ENCODE measurements at regions not wholly inside any gene's neighbourhood (a gene's known extent, or its start where the extent isn't known, plus 50 kb on each side); places are given as distances from the start of the nearest gene placed in this dataset.

DNA sequence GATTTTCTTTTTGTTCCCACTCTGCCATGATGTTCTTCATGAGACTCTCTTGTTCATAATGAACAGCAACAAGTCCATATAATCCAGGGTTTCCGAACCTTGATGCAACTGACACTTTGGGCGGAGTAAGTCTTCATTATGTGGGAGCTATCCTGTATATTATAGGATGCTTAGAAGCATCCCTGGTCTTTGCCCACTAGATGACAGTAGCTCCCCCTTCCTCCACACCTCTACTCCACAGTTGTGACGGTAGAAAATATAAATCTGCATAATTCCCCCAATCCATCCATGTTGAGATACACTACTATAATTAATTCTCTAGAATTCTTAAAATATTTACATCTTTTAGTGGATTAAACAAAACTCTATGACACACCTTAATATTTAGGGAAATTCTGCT lies 482.2 kb upstream of the CELF4 start:
- DNase-seq: no peak

GRCh38 chr18:38046651-38047050 lies 481.1 kb upstream of the CELF4 start:
- DNase-seq: no peak

DNA sequence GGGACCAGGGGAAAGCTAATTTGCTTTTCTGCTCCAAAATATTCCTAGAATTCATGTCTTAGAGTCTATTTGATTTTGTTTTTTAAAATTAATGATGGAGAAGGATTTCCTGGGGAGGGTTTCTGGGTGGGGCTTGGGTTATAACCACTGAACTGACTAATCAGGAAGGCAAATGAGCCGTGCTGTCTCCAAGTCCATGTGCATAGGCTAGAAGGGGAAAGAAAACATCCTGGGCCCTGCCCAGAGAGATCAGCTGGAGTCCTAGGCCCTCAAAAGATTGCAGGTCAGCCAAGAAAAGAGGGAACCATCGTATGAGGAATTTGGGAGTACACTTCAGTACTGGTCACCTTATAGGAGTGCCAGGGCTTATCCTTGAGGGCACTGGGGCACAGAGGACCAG lies 480.2 kb upstream of the CELF4 start:
- no peak for DNase-seq

DNA sequence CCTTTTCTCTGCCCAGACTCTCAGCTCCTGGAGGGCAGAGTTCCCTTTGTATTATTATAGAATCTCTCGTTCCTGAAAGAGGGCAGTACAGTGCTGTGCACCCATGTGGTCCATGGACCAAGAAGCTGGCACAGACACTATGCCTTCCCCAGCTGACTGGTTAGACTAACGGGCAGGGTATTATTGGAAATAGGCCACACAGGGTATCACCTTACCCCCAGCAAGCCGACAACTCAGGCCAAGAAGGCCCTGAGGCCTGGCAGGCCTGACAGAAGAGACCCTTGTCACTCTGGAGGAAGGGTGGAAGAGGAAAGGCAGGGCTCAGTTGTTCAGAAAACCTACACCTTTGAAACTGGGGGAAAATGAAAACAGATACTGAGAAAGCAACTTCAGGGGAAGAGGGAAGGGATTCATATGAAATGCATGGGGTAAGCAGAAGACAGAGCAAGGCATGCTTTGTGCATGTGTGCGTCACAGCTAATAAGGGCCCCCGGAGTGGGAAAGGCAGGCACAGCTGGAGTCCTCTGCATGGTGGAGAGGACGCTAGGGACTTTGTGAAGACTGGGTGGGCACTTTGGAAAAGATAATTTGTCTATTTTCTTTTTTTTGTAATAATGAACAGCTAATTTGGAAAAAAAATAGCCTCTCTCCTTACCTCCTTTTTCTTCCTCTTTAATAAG lies 476.8 kb upstream of the CELF4 start:
- no peak for DNase-seq

GRCh38 chr18:38038242-38038641 lies 472.6 kb upstream of the CELF4 start:
- no peak for DNase-seq

DNA sequence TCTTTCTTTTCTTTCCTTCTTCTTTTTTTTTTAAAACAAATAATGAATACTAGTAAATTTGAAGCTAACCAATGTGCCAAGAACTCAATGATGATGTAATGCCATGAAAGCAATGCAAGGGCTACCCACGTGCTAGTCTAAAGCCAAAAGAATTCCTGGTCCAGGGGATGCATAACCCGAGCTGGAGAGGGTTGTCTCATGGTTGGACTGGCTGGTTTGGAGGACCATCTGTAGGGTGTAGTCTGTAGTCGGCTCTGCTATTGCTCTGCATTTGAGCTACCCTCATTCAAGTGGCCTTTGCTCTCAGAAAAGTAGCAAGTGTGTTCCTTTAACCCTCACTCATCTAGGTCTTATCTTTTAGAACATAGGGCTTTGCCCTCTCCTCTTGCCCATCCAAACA lies 469.6 kb upstream of the CELF4 start:
- no peak for DNase-seq

DNA sequence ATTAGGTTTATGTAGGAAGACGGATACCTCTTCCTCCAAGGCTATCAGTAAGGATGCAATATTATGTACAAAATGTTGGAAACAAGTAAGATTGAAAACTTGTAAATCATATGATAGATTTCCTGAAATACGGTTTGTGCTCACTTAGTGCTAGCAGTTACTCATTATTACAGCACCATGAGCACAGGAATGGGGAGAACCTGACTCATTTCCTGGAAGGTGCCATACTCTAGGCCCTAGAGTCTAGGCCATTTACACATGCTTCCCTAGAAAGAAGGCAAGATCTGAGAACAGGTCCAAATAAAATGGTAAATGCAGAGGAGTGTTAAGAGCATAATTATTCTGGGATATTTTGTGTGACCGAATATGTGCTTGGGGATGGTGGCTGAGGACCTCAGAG lies 467.7 kb upstream of the CELF4 start:
- no peak for DNase-seq

GRCh38 chr18:38032516-38032915 lies 466.9 kb upstream of the CELF4 start:
- no peak for DNase-seq

GRCh38 chr18:38028946-38029345 lies 463.3 kb upstream of the CELF4 start:
- no peak for DNase-seq

- no peak for DNase-seq
Observed at GRCh38 chr18:38025433-38026038, 459.9 kb upstream of the CELF4 start.

GRCh38 chr18:38023871-38024270 lies 458.3 kb upstream of the CELF4 start:
- DNase-seq: no peak

- no peak for DNase-seq
Observed at GRCh38 chr18:38022234-38022633, 456.6 kb upstream of the CELF4 start.

DNA sequence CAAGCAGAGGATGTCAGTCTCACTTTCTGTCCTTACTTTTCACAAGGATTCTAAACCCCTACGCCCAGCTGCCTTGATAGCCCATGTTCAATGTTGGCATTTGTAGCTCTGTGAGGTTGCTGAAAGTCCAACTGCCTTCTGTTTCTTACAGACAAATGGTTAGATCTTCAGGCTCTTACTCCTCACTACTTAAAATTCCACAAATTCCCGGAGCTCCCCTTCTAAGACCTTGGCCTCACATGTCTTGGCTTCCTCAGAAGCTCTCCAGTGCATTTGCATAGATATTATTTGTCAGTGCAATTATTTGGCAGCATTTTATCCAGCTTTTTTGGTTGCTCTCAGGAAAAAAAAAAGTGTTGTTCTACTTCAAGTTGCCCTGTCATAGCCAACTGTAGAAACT lies 453.7 kb upstream of the CELF4 start:
- DNase-seq: no peak

GRCh38 chr18:38010971-38011857 lies 445.6 kb upstream of the CELF4 start:
- DNase-seq: no peak

DNA sequence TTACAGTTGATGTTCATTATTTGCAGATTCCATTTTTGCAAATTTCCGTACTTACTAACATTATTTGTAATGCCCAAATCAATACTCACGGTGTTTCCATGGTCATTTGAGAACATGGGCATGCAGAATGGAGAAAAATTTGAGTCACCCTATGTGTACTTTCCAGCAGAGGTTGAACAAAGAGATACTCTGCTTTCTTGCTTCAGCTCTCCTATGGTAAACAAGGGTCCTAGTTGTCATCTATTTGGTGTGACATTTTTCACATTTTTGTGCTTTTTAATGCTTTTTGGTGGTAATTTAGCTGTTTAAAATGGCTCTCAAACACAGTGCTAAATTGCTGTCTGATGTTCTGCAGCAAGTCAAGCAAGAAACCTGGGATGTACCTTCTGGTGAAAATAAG lies 444.4 kb upstream of the CELF4 start:
- no peak for DNase-seq

DNA sequence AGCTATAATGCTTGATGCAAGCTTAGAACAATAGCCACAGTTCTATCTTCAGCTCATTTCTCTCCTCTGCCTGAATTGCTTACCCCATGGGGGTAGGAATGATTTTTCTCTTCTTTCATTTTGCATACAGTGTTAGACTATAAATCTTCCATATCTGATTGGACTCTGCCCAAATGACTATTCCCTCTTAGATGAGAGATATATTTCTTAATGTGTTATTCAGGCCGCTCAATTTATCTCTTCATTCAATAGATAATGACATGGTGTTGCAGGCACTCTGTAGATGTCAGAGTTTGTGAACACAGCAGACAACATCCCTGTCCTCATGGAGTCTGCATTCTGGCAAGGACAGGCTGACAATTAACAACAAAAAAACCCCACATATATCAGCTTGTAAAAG lies 443.7 kb upstream of the CELF4 start:
- DNase-seq: no peak

DNA sequence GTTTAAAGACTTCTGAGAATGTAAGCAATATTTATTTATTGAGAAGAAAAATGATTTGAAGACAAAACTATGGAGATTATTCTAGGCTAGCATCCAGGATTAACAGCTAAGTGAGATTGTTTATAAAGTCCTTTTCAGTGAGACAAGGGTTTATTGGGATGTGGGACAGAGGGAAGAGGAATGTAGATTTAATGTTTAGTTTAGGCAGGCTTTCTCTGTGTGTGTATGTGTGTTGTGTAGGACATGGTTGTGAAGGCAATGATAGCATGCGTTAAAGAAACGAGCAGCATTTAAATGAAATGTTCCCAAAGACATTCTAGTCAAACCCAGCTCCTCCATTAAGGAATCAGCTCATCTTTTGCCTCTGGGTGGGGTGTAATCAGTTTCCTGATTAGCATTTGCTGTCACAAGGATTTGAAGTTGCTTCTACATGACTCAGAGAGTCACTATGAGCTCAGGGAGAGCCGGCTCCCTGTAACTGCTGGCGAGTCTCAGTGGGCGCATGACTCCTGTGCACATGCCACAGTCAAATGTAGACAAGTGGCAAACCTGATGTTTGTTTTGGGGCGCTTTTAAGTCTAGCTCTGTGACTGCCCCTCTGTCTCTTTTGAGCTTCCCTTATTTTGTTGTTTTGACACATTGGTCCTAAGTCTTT lies 442.2 kb upstream of the CELF4 start:
- DNase-seq: no peak

DNA sequence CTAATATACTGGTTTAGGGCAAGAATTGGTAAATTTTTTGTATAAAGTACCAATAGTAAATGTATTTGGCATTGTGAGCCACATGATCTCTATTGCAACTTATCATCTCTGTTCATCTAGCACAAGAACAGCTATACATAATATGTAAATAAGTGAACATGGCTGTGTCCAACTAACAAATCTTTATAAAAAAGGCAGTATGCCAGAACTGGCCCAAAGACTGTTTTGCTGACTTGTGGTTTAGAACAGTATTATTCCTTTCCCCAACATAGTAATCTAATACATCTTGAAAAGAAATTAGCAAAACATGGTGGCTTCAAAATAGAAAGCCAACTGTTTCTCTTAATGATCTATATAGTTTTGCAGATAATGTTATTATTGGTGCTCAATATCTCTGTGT lies 441.4 kb upstream of the CELF4 start:
- no peak for DNase-seq

GRCh38 chr18:38006541-38006940 lies 440.9 kb upstream of the CELF4 start:
- no peak for DNase-seq

DNA sequence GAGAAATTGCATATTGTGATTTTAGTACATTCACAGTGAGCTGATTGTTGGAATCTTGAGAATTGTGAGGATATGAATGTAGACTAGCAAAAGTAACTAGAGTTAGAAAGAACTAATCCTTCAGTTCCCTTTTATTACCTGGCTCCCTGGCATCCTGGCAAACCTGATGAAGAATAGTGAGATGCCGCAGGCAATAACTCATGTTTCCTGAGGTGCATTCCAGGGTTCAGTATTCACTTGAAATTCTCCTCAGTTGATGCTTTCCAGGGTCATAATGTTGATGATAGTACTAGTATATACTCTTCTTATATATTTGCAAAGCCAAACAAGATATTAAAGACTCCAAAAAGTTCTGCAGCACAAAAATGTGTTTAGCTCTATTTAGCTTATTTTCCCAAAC lies 432.1 kb upstream of the CELF4 start:
- no peak for DNase-seq

DNA sequence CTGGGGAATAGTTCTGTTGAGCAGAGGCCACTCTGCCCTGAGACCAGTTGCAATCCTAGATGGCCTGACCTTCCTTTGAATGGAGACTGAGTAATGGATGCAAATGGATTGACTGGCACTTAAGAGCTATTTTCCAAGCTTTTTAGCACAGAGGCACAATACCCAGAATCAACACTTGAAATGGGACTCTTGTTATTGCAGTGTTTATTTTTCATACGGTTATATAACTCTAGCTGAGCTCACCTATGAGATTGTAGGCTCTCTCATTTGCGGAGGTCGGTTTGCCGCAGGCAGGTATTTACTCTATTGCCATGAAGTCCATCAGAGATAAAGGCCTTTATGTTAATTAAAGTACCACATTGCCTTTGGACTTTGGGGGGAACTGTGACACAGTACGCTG lies 422.3 kb upstream of the CELF4 start:
- peak; percentile 72 for DNase-seq

- no peak for DNase-seq
Observed at GRCh38 chr18:37986665-37987064, 421.1 kb upstream of the CELF4 start.

DNA sequence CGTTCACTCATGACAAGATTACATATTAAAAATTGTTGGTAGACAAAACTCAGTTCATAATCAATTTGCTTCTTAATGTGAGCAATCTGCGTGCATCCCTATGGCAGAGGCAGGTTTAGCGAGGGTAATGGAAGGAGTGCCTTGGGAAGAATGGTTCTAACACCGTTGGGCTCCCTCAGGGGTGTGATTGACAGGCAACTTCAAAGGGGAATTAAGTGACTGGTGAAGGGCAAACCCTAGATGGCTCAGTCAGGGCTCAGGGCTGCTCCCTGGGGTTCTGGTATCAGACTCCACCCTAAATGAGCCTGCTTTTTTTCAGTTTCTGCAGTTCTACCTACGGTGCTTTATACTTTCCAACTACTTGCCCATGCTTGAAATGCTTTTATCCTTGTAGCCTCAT lies 419.5 kb upstream of the CELF4 start:
- no peak for DNase-seq

DNA sequence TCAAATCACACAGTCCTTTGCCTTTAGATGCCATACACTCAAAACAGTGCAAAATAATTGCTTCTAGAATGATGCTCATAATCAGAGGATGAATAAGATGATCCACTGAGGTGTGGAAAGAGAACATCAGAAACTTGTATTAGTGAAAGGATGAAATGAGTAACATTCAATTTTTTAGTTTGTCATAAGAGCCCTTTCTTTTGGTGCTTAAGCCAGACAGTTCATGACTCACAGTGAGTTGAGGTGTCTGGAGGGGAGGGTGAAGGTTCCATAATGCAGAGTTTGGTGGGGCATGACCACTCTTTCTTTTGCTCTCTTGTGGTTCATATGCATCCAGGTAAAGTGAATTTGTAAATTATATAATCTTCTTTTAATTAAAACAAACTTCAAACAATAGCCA lies 415.0 kb upstream of the CELF4 start:
- DNase-seq: no peak
